A549 (cell line): ENCODE measurements at regions not wholly inside any gene's neighbourhood (a gene's known extent, or its start where the extent isn't known, plus 50 kb on each side); places are given as distances from the start of the nearest gene placed in this dataset.

Experiments
- ATAC-seq, 2 experiments: fragments of 200-7000 bp in 1 of 2; fragments of >200 bp in 1 of 2; cut with Nextera tagmentation in 1 of 2; cut with Tn5 transposase in 1 of 2; 3 replicates each; pipeline versions ENCODE4 v1.8.0 to v1.9.1; 2018 to 2020; ENCODE audit warnings: mild to moderate bottlenecking in 1 of 2, moderate library complexity in 1 of 2
- CTCF ChIA-PET: fragments of 300-600 bp; sonication (Branson Sonifier 250); formaldehyde crosslinking; extraction: SDS; loops from one replicate; lab custom pipeline; 2021; ENCODE audit warnings: antibody characterized with exemption, inconsistent platforms; lab: Yijun Ruan, JAX
- POLR2A ChIA-PET: fragments of 350-600 bp; formaldehyde crosslinking; extraction: SDS; loops from one replicate; lab custom pipeline; 2021; ENCODE audit warnings: antibody characterized with exemption, inconsistent platforms; lab: Yijun Ruan, JAX
- DNase-seq, 2 experiments: peaks; one replicate each; pipeline versions ENCODE4 v3.0.0 to v3.0.0-alpha.2; 2011 to 2016; ENCODE audit warnings: low read depth in 1 of 2, low spot score in 1 of 2
- FAIRE-seq: peaks from 2 replicates; lab custom pipeline; 2011; peaks lifted over from hg19 to GRCh38; lab: Jason Lieb, UNC
- H3K27ac ChIP-seq, 2 experiments: fragments of >200 bp; sonication (Bioruptor Twin); formaldehyde crosslinking; 3 replicates each; pipeline ENCODE4 v1.5.1; 2016 to 2017
- H3K4me1 ChIP-seq: fragments of >200 bp; sonication (Bioruptor Twin); formaldehyde crosslinking; 3 replicates; pipeline ENCODE4 v1.6.1; 2016
- H3K4me2 ChIP-seq: fragments of >200 bp; sonication (Bioruptor Twin); formaldehyde crosslinking; 3 replicates; pipeline ENCODE4 v1.6.1; 2016
- H3K4me3 ChIP-seq: fragments of >200 bp; sonication (Bioruptor Twin); formaldehyde crosslinking; 3 replicates; pipeline ENCODE4 v1.5.1; 2016
- H3K9me3 ChIP-seq: fragments of >200 bp; sonication (Bioruptor Twin); formaldehyde crosslinking; 3 replicates; pipeline ENCODE4 v1.6.1; 2016
- ATOH8 ChIP-seq: fragments of 250-450 bp; sonication (Bioruptor Pico); IDR thresholded peaks from 2 replicates; pipeline ENCODE4 v1.5.0; 2020; ENCODE audit warnings: low read depth, mild to moderate bottlenecking, moderate library complexity
- CBX2 ChIP-seq: fragments of 200-600 bp; sonication (generic); IDR thresholded peaks from 2 replicates; pipeline ENCODE4 v1.6.1; 2016; ENCODE audit warnings: low read depth, mild to moderate bottlenecking, borderline replicate concordance
- EHMT2 ChIP-seq: fragments of 200-600 bp; sonication (generic); IDR thresholded peaks from 2 replicates; pipeline ENCODE4 v1.6.1; 2016; ENCODE audit warnings: antibody characterized with exemption, low read depth, mild to moderate bottlenecking, moderate library complexity
- EP300 ChIP-seq, 2 experiments: fragments of >200 bp; sonication (Bioruptor Twin); formaldehyde crosslinking; IDR thresholded peaks; 2 replicates in 1 of 2; 3 replicates in 1 of 2; pipeline ENCODE4 v1.6.1; 2016 to 2017
- ESRRA ChIP-seq: fragments of 150-350 bp; IDR thresholded peaks from 2 replicates; pipeline ENCODE4 v1.6.1; 2014; ENCODE audit warnings: mild to moderate bottlenecking, low read length, borderline replicate concordance
- FOSB ChIP-seq: fragments of 250-450 bp; sonication (Bioruptor Pico); IDR thresholded peaks from 2 replicates; pipeline ENCODE4 v1.5.0; 2020; ENCODE audit warnings: mild to moderate bottlenecking, moderate library complexity
- FOSL2 ChIP-seq, 2 experiments: fragments of 450-650 bp in 1 of 2; fragments of >200 bp in 1 of 2; sonication (Bioruptor Twin) in 1 of 2; formaldehyde crosslinking; IDR thresholded peaks; 2 replicates each; pipeline versions ENCODE4 v1.5.0 to v1.6.1; 2016 to 2020; ENCODE audit warnings: mild to moderate bottlenecking in 1 of 2, moderate library complexity in 1 of 2
- HEYL ChIP-seq: fragments of 250-450 bp; sonication (Bioruptor Pico); IDR thresholded peaks from 2 replicates; pipeline ENCODE4 v1.8.0; 2021; ENCODE audit warnings: mild to moderate bottlenecking, moderate library complexity
- HOXA7 ChIP-seq: fragments of 250-450 bp; sonication (Bioruptor Pico); IDR thresholded peaks from 2 replicates; pipeline ENCODE4 v1.5.0; 2020; ENCODE audit warnings: mild to moderate bottlenecking, moderate library complexity
- HOXB13 ChIP-seq: fragments of 250-450 bp; sonication (Bioruptor Pico); IDR thresholded peaks from 2 replicates; pipeline ENCODE4 v1.5.0; 2020; ENCODE audit warnings: low read depth, mild to moderate bottlenecking, moderate library complexity
- HOXB5 ChIP-seq: fragments of 250-450 bp; sonication (Bioruptor Pico); IDR thresholded peaks from 2 replicates; pipeline ENCODE4 v1.5.0; 2020; ENCODE audit warnings: mild to moderate bottlenecking, moderate library complexity
- MAFK ChIP-seq: fragments of 450-650 bp; IDR thresholded peaks from 2 replicates; pipeline ENCODE4 v1.6.1; 2014; ENCODE audit not compliant: partially characterized antibody
- NR3C1 ChIP-seq: fragments of >200 bp; sonication (Bioruptor Twin); formaldehyde crosslinking; IDR thresholded peaks from 3 replicates; pipeline ENCODE4 v1.6.1; 2017
- PHF8 ChIP-seq: fragments of 200-600 bp; sonication (generic); IDR thresholded peaks from 2 replicates; pipeline ENCODE4 v1.6.1; 2016; ENCODE audit warnings: low read depth, mild to moderate bottlenecking, antibody characterized with exemption, moderate library complexity, borderline replicate concordance
- POLR2AphosphoS2 ChIP-seq: conservative IDR thresholded peaks from 2 replicates; pipeline ENCODE4 v1.6.1; 2012; ENCODE audit warnings: low read length, improper control_type of control experiment, inconsistent platforms
- RAD21 ChIP-seq, 2 experiments: fragments of >200 bp in 1 of 2; sonication (Bioruptor Twin) in 1 of 2; formaldehyde crosslinking in 1 of 2; IDR thresholded peaks in 1 of 2; conservative IDR thresholded peaks in 1 of 2; 2 replicates in 1 of 2; 3 replicates in 1 of 2; pipeline ENCODE4 v1.6.1; 2012 to 2018; ENCODE audit warnings: inconsistent platforms in 1 of 2
- RARB ChIP-seq: fragments of 250-450 bp; sonication (Bioruptor Pico); IDR thresholded peaks from 2 replicates; pipeline ENCODE4 v1.8.0; 2021; ENCODE audit warnings: mild to moderate bottlenecking, moderate library complexity
- REST ChIP-seq: fragments of 200-600 bp; sonication (generic); IDR thresholded peaks from 2 replicates; pipeline ENCODE4 v1.6.1; 2016; ENCODE audit warnings: antibody characterized with exemption, mild to moderate bottlenecking, moderate library complexity
- RNF2 ChIP-seq: fragments of 200-600 bp; sonication (generic); IDR thresholded peaks from 2 replicates; pipeline ENCODE4 v1.6.1; 2016; ENCODE audit warnings: low read depth, mild to moderate bottlenecking, antibody characterized with exemption, moderate library complexity, borderline replicate concordance
- SMC3 ChIP-seq: fragments of >200 bp; sonication (Bioruptor Twin); formaldehyde crosslinking; IDR thresholded peaks from 3 replicates; pipeline ENCODE4 v1.6.1; 2018; ENCODE audit warnings: inconsistent platforms
- TFCP2L1 ChIP-seq: fragments of 250-450 bp; sonication (Bioruptor Pico); IDR thresholded peaks from 2 replicates; pipeline ENCODE4 v1.5.0; 2021; ENCODE audit warnings: mild to moderate bottlenecking
- ZFP36 ChIP-seq: fragments of 450-650 bp; IDR thresholded peaks from 2 replicates; pipeline ENCODE4 v1.6.1; 2014; ENCODE audit warnings: borderline replicate concordance; ENCODE audit not compliant: partially characterized antibody
- WGBS: methylation state at CpG from one replicate; pipeline ENCODE4 v1.1.6; 2017; ENCODE audit errors: missing lambda C conversion rate; 5-methylcytosine and 5-hydroxymethylcytosine counted together

- ATAC-seq (no peak), DNase-seq (no peak), FAIRE-seq (no peak)
- ChIA-PET POLR2A (no interaction called here), CTCF (interaction anchor here (1.2 kb wide), 1 partner anchor 11 kb away, joined by 4 read pairs; no protein-coding TSS in a partner anchor)
- Histone ChIP-seq H3K9me3 (no peaks in the 10 kb centered on the region), H3K4me3 (no peak overlapping the region), H3K27ac (no peak overlapping the region), H3K4me2 (no peak overlapping the region), H3K4me1 (no peaks in the 10 kb centered on the region)
- TF ChIP-seq HEYL (CRISPR knock-in tag) (no peak), FOSB (CRISPR knock-in tag) (no peak), PHF8 (no peak), HOXA7 (CRISPR knock-in tag) (no peak)
- WGBS, result 38% methylated on average over 1 of the region's 1 CpG
These were observed 884.8 kb upstream of the ZEB2 start for GRCh38 chr2:145404690-145405089.

GRCh38 chr2:145402706-145403277 lies 882.9 kb upstream of the ZEB2 start:
- FAIRE-seq (no peak), DNase-seq (no peak)
- CTCF ChIA-PET, result no interaction called here
- no peak for TF ChIP-seq ESRRA
- TF ChIP-seq FOSL2 (IDR thresholded peaks at IDR 0.05), result no peak
- TF ChIP-seq FOSL2 (CRISPR knock-in tag; IDR thresholded peaks at IDR 0.05), result no peak
- no peak for TF ChIP-seq EHMT2
- no peak for TF ChIP-seq HOXB5 (CRISPR knock-in tag)
- no peak for TF ChIP-seq ATOH8
- TF ChIP-seq CBX2, result no peak
- no peak for TF ChIP-seq POLR2AphosphoS2
- TF ChIP-seq, all 56 proteins: peak for 0
- H3K4me1 ChIP-seq, result no peaks in the 10 kb centered on the region
- no peak overlapping the region for H3K4me2 ChIP-seq
- WGBS, result 70% methylated on average over 2 of the region's 2 CpGs
- H3K9me3 ChIP-seq, result no peaks in the 10 kb centered on the region
- POLR2A ChIA-PET, result no interaction called here
- H3K4me3 ChIP-seq, result no peak overlapping the region
- ATAC-seq, result no peak
- H3K27ac ChIP-seq, result no peak overlapping the region

GRCh38 chr2:145399131-145399530 lies 879.2 kb upstream of the ZEB2 start:
- WGBS, result 80% methylated on average over 1 of the region's 1 CpG
- ChIA-PET POLR2A (no interaction called here), CTCF (no interaction called here)
- TF ChIP-seq FOSB (CRISPR knock-in tag) (no peak), PHF8 (no peak), EP300 (IDR thresholded peaks at IDR 0.05) (no peak), ESRRA (no peak), REST (no peak), NR3C1 (no peak), ZFP36 (no peak)
- ATAC-seq, result no peak
- Histone ChIP-seq H3K4me3 (no peak overlapping the region), H3K4me2 (no peak overlapping the region), H3K9me3 (no peaks in the 10 kb centered on the region), H3K4me1 (no peaks in the 10 kb centered on the region), H3K27ac (no peak overlapping the region)
- no peak for DNase-seq
- FAIRE-seq, result no peak

- 54% methylated on average over 3 of the region's 3 CpGs for WGBS
- no peak for ATAC-seq
- no peak overlapping the region for H3K4me2 ChIP-seq
- ChIA-PET CTCF (no interaction called here), POLR2A (no interaction called here)
- H3K4me1 ChIP-seq, result no peaks in the 10 kb centered on the region
- no peak for DNase-seq
- FAIRE-seq, result no peak
- H3K4me3 ChIP-seq, result no peak overlapping the region
- TF ChIP-seq RNF2, result no peak
- peak; percentile 64 for TF ChIP-seq MAFK
- TF ChIP-seq HOXB13 (CRISPR knock-in tag), result no peak
- no peak for TF ChIP-seq TFCP2L1 (CRISPR knock-in tag)
- TF ChIP-seq RAD21 (conservative IDR thresholded peaks at IDR 0.05 in 1 of 2, IDR thresholded peaks at IDR 0.05 in 1 of 2), result no peak
- no peak for TF ChIP-seq RARB (CRISPR knock-in tag)
- no peak for TF ChIP-seq SMC3
- no peak for TF ChIP-seq EHMT2
- no peak overlapping the region for H3K27ac ChIP-seq
- H3K9me3 ChIP-seq, result no peaks in the 10 kb centered on the region
These were observed 874.3 kb upstream of the ZEB2 start for GRCh38 chr2:145394181-145394580.
